GM23248 (cell line): ENCODE measurements at regions not wholly inside any gene's neighbourhood (a gene's known extent, or its start where the extent isn't known, plus 50 kb on each side); places are given as distances from the start of the nearest gene placed in this dataset.
"Not testable (repeated sequence)": the region's sequence is repeated elsewhere in the genome, so short reads cannot be mapped to it uniquely, and the experiment has no call there.

ENCODE experiments used
- DNase-seq: peaks from one replicate; pipeline ENCODE4 v3.0.0-alpha.2; 2015
- H2AFZ ChIP-seq: fragments of 200-600 bp; sonication (generic); 2 replicates; pipeline ENCODE4 v1.6.1; 2016; ENCODE audit warnings: antibody characterized with exemption
- H3F3A ChIP-seq: fragments of 200-600 bp; sonication (generic); 2 replicates; pipeline ENCODE4 v1.6.1; 2016; ENCODE audit warnings: mild to moderate bottlenecking, antibody characterized with exemption, mixed run types; ENCODE audit not compliant: insufficient read depth
- H3K27ac ChIP-seq: fragments of 200-600 bp; sonication (generic); 2 replicates; pipeline ENCODE4 v1.5.1; 2016; ENCODE audit warnings: mild to moderate bottlenecking
- H3K27me3 ChIP-seq: fragments of 200-600 bp; sonication (generic); replicated peaks from 2 replicates; pipeline ENCODE4 v1.6.1; 2016; ENCODE audit warnings: mild to moderate bottlenecking; ENCODE audit not compliant: insufficient read depth
- H3K36me3 ChIP-seq: fragments of 200-600 bp; sonication (generic); 2 replicates; pipeline ENCODE4 v1.6.1; 2016; ENCODE audit warnings: low read depth, mild to moderate bottlenecking
- H3K4me1 ChIP-seq: fragments of 200-600 bp; sonication (generic); 2 replicates; pipeline ENCODE4 v1.6.1; 2016; ENCODE audit warnings: mild to moderate bottlenecking; ENCODE audit not compliant: insufficient read depth
- H3K4me2 ChIP-seq: fragments of 200-600 bp; sonication (generic); one replicate; pipeline ENCODE4 v1.6.1; 2016; ENCODE audit warnings: mild to moderate bottlenecking; ENCODE audit not compliant: unreplicated experiment
- H3K4me3 ChIP-seq: fragments of 200-600 bp; sonication (generic); 2 replicates; pipeline ENCODE4 v1.5.1; 2016; ENCODE audit warnings: mild to moderate bottlenecking
- H3K79me2 ChIP-seq: fragments of 200-600 bp; sonication (generic); 2 replicates; pipeline ENCODE4 v1.6.1; 2016; ENCODE audit warnings: mild to moderate bottlenecking; ENCODE audit not compliant: insufficient read depth
- H3K9ac ChIP-seq: fragments of 200-600 bp; sonication (generic); 2 replicates; pipeline ENCODE4 v1.6.1; 2016; ENCODE audit warnings: mild to moderate bottlenecking
- H3K9me2 ChIP-seq: fragments of 200-600 bp; sonication (generic); 2 replicates; pipeline ENCODE4 v1.6.1; 2016; ENCODE audit warnings: mixed run types, mild to moderate bottlenecking, moderate library complexity; ENCODE audit not compliant: insufficient read depth
- H3K9me3 ChIP-seq: fragments of 200-600 bp; sonication (generic); one replicate; pipeline ENCODE4 v1.6.1; 2017; ENCODE audit warnings: low read depth
- H4K20me1 ChIP-seq: fragments of 200-600 bp; sonication (generic); 2 replicates; pipeline ENCODE4 v1.6.0; 2016; ENCODE audit not compliant: insufficient read depth
- EZH2 ChIP-seq: fragments of 200-600 bp; sonication (generic); IDR thresholded peaks from 2 replicates; pipeline ENCODE4 v1.6.1; 2018; ENCODE audit warnings: antibody characterized with exemption, mild to moderate bottlenecking; ENCODE audit not compliant: insufficient read depth, poor library complexity, severe bottlenecking
- EZH2phosphoT487 ChIP-seq: fragments of 200-600 bp; sonication (generic); IDR thresholded peaks from 2 replicates; pipeline ENCODE4 v1.6.1; 2018; ENCODE audit warnings: antibody characterized with exemption, moderate library complexity, mild to moderate bottlenecking, low read depth; ENCODE audit not compliant: insufficient read depth
- WGBS, 2 experiments: methylation state at CpG; one replicate each; pipeline ENCODE4 v1.1.6; 2015 to 2017; ENCODE audit warnings: low lambda C conversion rate in 2 of 2, low coverage in 1 of 2; ENCODE audit errors: missing lambda C conversion rate in 2 of 2; 5-methylcytosine and 5-hydroxymethylcytosine counted together
- in situ Hi-C: fragments of 300-500 bp; cut with MboI; formaldehyde crosslinking; loops from 2 replicates; pipeline ENCODE4 v1.15.0; 2020

DNA sequence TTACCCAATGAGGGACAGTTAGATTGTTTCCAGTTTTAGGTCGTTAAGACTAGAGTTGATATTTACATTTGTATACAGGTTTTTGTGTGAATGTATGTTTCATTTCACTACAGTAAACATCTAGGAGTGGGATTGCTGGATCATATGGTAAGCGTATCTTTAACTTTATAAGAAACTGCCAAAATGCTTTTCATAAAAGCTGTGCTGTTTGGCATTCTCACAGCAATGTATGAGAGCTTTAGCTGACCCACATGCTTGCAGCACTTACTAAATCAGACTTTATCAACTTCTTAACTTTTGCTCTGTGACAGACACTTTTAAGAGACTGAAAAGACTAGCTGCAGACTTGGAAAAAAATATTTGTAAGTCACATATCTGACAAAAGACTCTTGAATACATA lies 262.5 kb upstream of the PELI2 start:
- no peaks in the 10 kb centered on the region for H3K79me2 ChIP-seq
- peaks cover 6% of the 10 kb centered on the region; the same call in 1 of the 2 replicates for H3F3A ChIP-seq
- no peak overlapping the region for H3K4me3 ChIP-seq
- peaks cover 11% of the 10 kb centered on the region for H3K4me1 ChIP-seq
- H3K9ac ChIP-seq = no peak overlapping the region
- no peaks in the 10 kb centered on the region for H3K9me3 ChIP-seq
- no peak overlapping the region for H2AFZ ChIP-seq
- TF ChIP-seq EZH2phosphoT487 (no peak), EZH2 (no peak)
- H3K27ac ChIP-seq = no peak overlapping the region
- in situ Hi-C loops = no loop called here
- WGBS, 2 experiments = 52 to 55% methylated on average over 2 of the region's 2 CpGs
- DNase-seq = no peak
- no peak overlapping the region for H3K4me2 ChIP-seq
- H3K36me3 ChIP-seq = no peaks in the 10 kb centered on the region
- H3K9me2 ChIP-seq = no peaks in the 10 kb centered on the region
- H4K20me1 ChIP-seq = no peaks in the 10 kb centered on the region
- H3K27me3 ChIP-seq = no peaks in the 10 kb centered on the region

DNA sequence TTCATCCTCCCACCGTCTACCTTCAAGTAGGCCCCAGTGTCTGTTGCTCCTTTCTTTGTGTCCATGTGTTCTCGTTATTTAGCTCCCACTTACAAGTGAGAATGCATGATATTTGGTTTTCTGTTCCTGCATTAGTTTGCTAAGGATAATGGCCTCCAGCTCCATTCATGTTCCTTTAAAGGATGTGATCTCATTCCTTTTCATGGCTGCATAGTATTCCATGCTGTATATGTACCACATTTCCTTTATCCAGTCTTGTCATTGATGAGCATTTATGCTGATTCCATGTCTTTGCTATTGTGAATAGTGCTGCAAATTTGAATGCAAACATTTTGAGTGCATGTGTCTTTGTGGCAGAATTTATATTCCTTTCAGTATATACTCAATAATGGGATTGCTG lies 259.6 kb upstream of the PELI2 start:
- H3K9me2 ChIP-seq = no peaks in the 10 kb centered on the region
- no peaks in the 10 kb centered on the region for H4K20me1 ChIP-seq
- no peak overlapping the region for H3K4me2 ChIP-seq
- no peaks in the 10 kb centered on the region for H3K36me3 ChIP-seq
- no peak overlapping the region for H3K9ac ChIP-seq
- in situ Hi-C loops = no loop called here
- no peak for DNase-seq
- no peaks in the 10 kb centered on the region for H3K4me1 ChIP-seq
- H2AFZ ChIP-seq = no peak overlapping the region
- 75 to 82% methylated on average over 2 of the region's 2 CpGs for WGBS, 2 experiments
- no peaks in the 10 kb centered on the region for H3K9me3 ChIP-seq
- no peaks in the 10 kb centered on the region for H3K27me3 ChIP-seq
- TF ChIP-seq EZH2phosphoT487 (no peak), EZH2 (no peak)
- H3F3A ChIP-seq = no peaks in the 10 kb centered on the region
- no peak overlapping the region for H3K4me3 ChIP-seq
- no peak overlapping the region for H3K27ac ChIP-seq
- H3K79me2 ChIP-seq = no peaks in the 10 kb centered on the region

DNA sequence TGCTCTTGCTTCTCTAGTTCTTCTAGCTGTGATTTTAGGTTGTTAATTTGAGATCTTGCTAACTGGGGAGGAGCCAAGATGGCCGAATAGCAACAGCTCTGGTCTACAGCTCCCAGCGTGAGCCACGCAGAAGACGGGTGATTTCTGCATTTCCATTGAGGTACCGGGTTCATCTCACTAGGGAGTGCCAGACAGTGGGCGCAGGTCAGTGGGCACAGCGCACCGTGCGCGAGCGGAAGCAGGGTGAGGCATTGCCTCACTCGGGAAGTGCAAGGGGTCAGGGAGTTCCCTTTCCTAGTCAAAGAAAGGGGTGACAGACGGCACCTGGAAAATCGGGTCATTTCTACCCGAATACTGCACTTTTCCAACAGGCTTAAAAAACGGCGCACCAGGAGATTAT lies 256.6 kb upstream of the PELI2 start:
- H3F3A ChIP-seq, H3K4me1 ChIP-seq, H3K4me2 ChIP-seq, H3K27ac ChIP-seq, H3K4me3 ChIP-seq, H3K27me3 ChIP-seq, in situ Hi-C loops, H4K20me1 ChIP-seq, H3K9me3 ChIP-seq, H3K79me2 ChIP-seq, H3K9me2 ChIP-seq, H3K9ac ChIP-seq, H2AFZ ChIP-seq, DNase-seq, H3K36me3 ChIP-seq: not testable (repeated sequence)
- WGBS, 2 experiments = 83 to 87% methylated on average over 17 of the region's 17 CpGs

DNA sequence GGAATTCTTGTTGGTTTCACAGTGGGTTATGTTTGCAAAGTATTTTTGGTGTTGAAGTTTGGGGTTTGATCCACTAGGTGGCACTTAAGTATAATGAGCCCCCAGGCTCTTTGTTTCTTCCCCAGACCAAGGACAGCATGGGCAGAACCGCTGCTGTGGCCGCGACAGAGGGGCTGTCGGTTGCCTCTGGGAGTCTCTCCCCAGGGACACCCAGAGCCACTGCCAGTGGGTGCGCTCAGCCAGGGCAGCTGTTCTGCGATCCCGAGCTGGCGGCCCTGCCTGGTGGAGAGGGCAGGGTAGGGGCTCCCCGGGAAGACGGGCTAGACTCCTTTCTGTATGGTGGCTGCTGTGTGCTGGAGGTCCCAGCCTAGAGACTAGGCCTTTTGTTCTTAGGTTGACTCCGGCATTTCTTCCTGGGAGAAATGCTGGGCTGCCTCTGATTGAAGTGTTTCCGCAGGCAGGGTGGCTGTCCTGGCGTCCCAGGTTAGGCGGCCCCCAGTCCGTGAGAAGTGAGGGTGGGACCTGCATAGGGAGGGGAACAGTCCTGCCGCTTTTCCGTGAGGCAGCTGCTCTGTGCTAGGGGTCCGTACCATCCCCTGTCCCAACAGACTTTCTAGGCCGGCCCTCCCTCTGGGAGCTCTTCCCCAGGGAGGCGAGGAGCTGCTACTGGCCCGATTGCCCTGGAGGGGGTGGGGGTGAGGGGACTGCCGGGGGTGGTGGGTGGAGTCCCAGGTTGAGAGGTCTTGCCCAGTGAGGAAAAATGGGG lies 253.1 kb upstream of the PELI2 start:
- H4K20me1 ChIP-seq = no peaks in the 10 kb centered on the region
- no peak overlapping the region for H3K27ac ChIP-seq
- no peak for DNase-seq
- in situ Hi-C loops = no loop called here
- H3K9me3 ChIP-seq = no peaks in the 10 kb centered on the region
- H3K9ac ChIP-seq = no peak overlapping the region
- H3K4me2 ChIP-seq = no peak overlapping the region
- no peak overlapping the region for H2AFZ ChIP-seq
- no peak overlapping the region for H3K4me3 ChIP-seq
- no peaks in the 10 kb centered on the region for H3K4me1 ChIP-seq
- no peak for TF ChIP-seq EZH2
- TF ChIP-seq EZH2phosphoT487 = no peak
- no peaks in the 10 kb centered on the region for H3K9me2 ChIP-seq
- H3K36me3 ChIP-seq = no peaks in the 10 kb centered on the region
- no peaks in the 10 kb centered on the region for H3K27me3 ChIP-seq
- H3K79me2 ChIP-seq = no peaks in the 10 kb centered on the region
- peaks cover 5% of the 10 kb centered on the region; the same call in 1 of the 2 replicates for H3F3A ChIP-seq
- WGBS, 2 experiments = 81 to 84% methylated on average over 21 to 22 of the region's 22 CpGs

DNA sequence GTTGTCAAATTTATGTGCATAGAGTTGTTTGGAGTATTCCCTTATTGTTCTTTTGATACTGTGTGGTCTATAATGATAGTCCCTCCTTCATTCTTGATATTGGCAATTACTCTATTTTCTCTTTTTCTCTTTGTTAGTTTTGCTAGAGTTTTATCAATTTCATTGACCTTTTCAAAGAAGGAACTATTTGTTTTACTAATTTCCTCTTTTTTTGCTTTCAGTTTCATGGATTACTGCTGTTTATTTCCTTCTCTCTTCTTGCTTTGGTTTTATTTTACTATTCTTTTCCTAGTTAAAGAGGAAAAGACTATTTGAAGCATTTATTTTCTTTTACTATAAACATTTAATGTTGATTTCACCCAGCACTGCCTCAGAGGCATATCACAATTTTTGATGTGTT lies 250.9 kb upstream of the PELI2 start:
- Histone ChIP-seq H4K20me1 (no peaks in the 10 kb centered on the region), H2AFZ (no peak overlapping the region), H3K4me3 (no peak overlapping the region), H3K4me2 (no peak overlapping the region), H3K9me3 (no peaks in the 10 kb centered on the region), H3K4me1 (no peaks in the 10 kb centered on the region), H3F3A (peaks cover 5% of the 10 kb centered on the region; the same call in 1 of the 2 replicates), H3K27me3 (no peaks in the 10 kb centered on the region), H3K9me2 (no peaks in the 10 kb centered on the region), H3K79me2 (no peaks in the 10 kb centered on the region), H3K9ac (no peak overlapping the region), H3K27ac (no peak overlapping the region), H3K36me3 (no peaks in the 10 kb centered on the region)
- DNase-seq = no peak
- in situ Hi-C loops = no loop called here
- TF ChIP-seq EZH2phosphoT487 = no peak
- no peak for TF ChIP-seq EZH2
